Parathyroid adenoma (tissue), 2 donors: ENCODE measurements at regions not wholly inside any gene's neighbourhood (a gene's known extent, or its start where the extent isn't known, plus 50 kb on each side); places are given as distances from the start of the nearest gene placed in this dataset.

ENCODE experiments used
- H2AFZ ChIP-seq: fragments of 300-600 bp; sonication (generic); one replicate; pipeline ENCODE4 v1.7.0; 2017; ENCODE audit warnings: antibody characterized with exemption, mild to moderate bottlenecking
- H3K27ac ChIP-seq: fragments of 300-600 bp; sonication (generic); one replicate; pipeline ENCODE4 v1.7.0; 2017
- H3K27me3 ChIP-seq: fragments of 300-600 bp; sonication (generic); one replicate; pipeline ENCODE4 v1.7.0; 2017; ENCODE audit warnings: low read length; ENCODE audit not compliant: control insufficient read depth, insufficient read depth
- H3K36me3 ChIP-seq: fragments of 300-600 bp; sonication (generic); one replicate; pipeline ENCODE4 v1.7.0; 2017; ENCODE audit warnings: low read length; ENCODE audit not compliant: control insufficient read depth, insufficient read depth
- H3K4me1 ChIP-seq: fragments of 300-600 bp; sonication (generic); one replicate; pipeline ENCODE4 v1.7.0; 2017; ENCODE audit warnings: control low read depth
- H3K4me2 ChIP-seq: fragments of 300-600 bp; sonication (generic); one replicate; pipeline ENCODE4 v1.7.0; 2017; ENCODE audit warnings: low read length
- H3K4me3 ChIP-seq: fragments of 300-600 bp; sonication (generic); one replicate; pipeline ENCODE4 v1.7.0; 2017; ENCODE audit warnings: low read depth, low read length
- H3K79me2 ChIP-seq: fragments of 300-600 bp; sonication (generic); one replicate; pipeline ENCODE4 v1.7.0; 2017; ENCODE audit warnings: control low read depth
- H3K9ac ChIP-seq: fragments of 300-600 bp; sonication (generic); one replicate; pipeline ENCODE4 v1.7.0; 2017; ENCODE audit warnings: mild to moderate bottlenecking
- H3K9me3 ChIP-seq: fragments of 300-600 bp; sonication (generic); one replicate; pipeline ENCODE4 v1.7.0; 2017; ENCODE audit warnings: low read length; ENCODE audit not compliant: control insufficient read depth
- CTCF ChIP-seq: fragments of 300-600 bp; sonication (generic); IDR thresholded peaks from one replicate; pipeline ENCODE4 v1.7.0; 2017; ENCODE audit warnings: antibody characterized with exemption, mild to moderate bottlenecking
- donor health status: primary hyperparathyroidism.

GRCh38 chr9:107953556-107954125 is 464.1 kb upstream of the KLF4 start:
- no peaks in the 10 kb centered on the region for H3K79me2 ChIP-seq
- no peaks in the 10 kb centered on the region for H3K9me3 ChIP-seq
- no peaks in the 10 kb centered on the region for H3K4me1 ChIP-seq

GRCh38 chr9:107952773-107953172 is 463.2 kb upstream of the KLF4 start:
- TF ChIP-seq CTCF, result no peak
- Histone ChIP-seq H3K36me3 (no peaks in the 10 kb centered on the region), H3K79me2 (no peaks in the 10 kb centered on the region), H3K9ac (no peak overlapping the region), H2AFZ (no peak overlapping the region), H3K27ac (no peak overlapping the region), H3K4me1 (no peaks in the 10 kb centered on the region), H3K4me3 (no peak overlapping the region), H3K9me3 (no peaks in the 10 kb centered on the region), H3K27me3 (no peaks in the 10 kb centered on the region), H3K4me2 (no peak overlapping the region)

More at GRCh38 chr9:107953556-107954125, 464.1 kb upstream of the KLF4 start:
- Histone ChIP-seq H3K27me3 (no peaks in the 10 kb centered on the region), H3K9ac (no peak overlapping the region), H3K4me3 (no peak overlapping the region), H3K27ac (no peak overlapping the region), H2AFZ (no peak overlapping the region), H3K36me3 (no peaks in the 10 kb centered on the region), H3K4me2 (no peak overlapping the region)
- no peak for TF ChIP-seq CTCF

GRCh38 chr9:107951511-107951910 is 461.9 kb upstream of the KLF4 start:
- Histone ChIP-seq H3K9me3 (no peaks in the 10 kb centered on the region), H3K4me3 (no peak overlapping the region), H3K27me3 (no peaks in the 10 kb centered on the region), H3K27ac (no peak overlapping the region), H3K4me2 (no peak overlapping the region), H3K4me1 (no peaks in the 10 kb centered on the region), H2AFZ (no peak overlapping the region), H3K9ac (no peak overlapping the region), H3K79me2 (no peaks in the 10 kb centered on the region), H3K36me3 (no peaks in the 10 kb centered on the region)
- no peak for TF ChIP-seq CTCF

GRCh38 chr9:107949061-107949460 is 459.5 kb upstream of the KLF4 start:
- Histone ChIP-seq H3K4me1 (no peaks in the 10 kb centered on the region), H3K9ac (no peak overlapping the region), H3K4me2 (no peak overlapping the region), H3K4me3 (no peak overlapping the region), H3K27ac (no peak overlapping the region), H2AFZ (no peak overlapping the region), H3K36me3 (no peaks in the 10 kb centered on the region), H3K9me3 (no peaks in the 10 kb centered on the region), H3K79me2 (no peaks in the 10 kb centered on the region), H3K27me3 (no peaks in the 10 kb centered on the region)
- no peak for TF ChIP-seq CTCF

GRCh38 chr9:107948601-107949000 is 459.0 kb upstream of the KLF4 start:
- H3K79me2 ChIP-seq, result no peaks in the 10 kb centered on the region
- H3K4me2 ChIP-seq, result no peak overlapping the region
- no peaks in the 10 kb centered on the region for H3K27me3 ChIP-seq
- no peak overlapping the region for H3K27ac ChIP-seq
- H3K4me3 ChIP-seq, result no peak overlapping the region
- no peak overlapping the region for H3K9ac ChIP-seq
- no peak for TF ChIP-seq CTCF
- H3K9me3 ChIP-seq, result no peaks in the 10 kb centered on the region
- no peaks in the 10 kb centered on the region for H3K4me1 ChIP-seq
- H3K36me3 ChIP-seq, result no peaks in the 10 kb centered on the region
- no peak overlapping the region for H2AFZ ChIP-seq
